GM21717 (cell line): ENCODE measurements at regions not wholly inside any gene's neighbourhood (a gene's known extent, or its start where the extent isn't known, plus 50 kb on each side); places are given as distances from the start of the nearest gene placed in this dataset.
A peak's percentile ranks its signal among the peaks of the same experiment; 100 is the strongest.
"Not testable (repeated sequence)": the region's sequence is repeated elsewhere in the genome, so short reads cannot be mapped to it uniquely, and the experiment has no call there.

Experiments used
- ATAC-seq: cut with Tn5 transposase; IDR thresholded peaks from one replicate; pipeline ENCODE4 v1.9.1; 2021; ENCODE audit warnings: mild to moderate bottlenecking, moderate library complexity; ENCODE audit not compliant: unreplicated experiment

- peak; percentile 89 for ATAC-seq
These were observed 211.1 kb upstream of the NUDT6 start for GRCh38 chr4:123133397-123134050.

GRCh38 chr4:123144616-123145015 is 222.2 kb upstream of the NUDT6 start:
- ATAC-seq, result no peak

GRCh38 chr4:123158576-123158975 is 236.2 kb upstream of the NUDT6 start:
- no peak for ATAC-seq

DNA sequence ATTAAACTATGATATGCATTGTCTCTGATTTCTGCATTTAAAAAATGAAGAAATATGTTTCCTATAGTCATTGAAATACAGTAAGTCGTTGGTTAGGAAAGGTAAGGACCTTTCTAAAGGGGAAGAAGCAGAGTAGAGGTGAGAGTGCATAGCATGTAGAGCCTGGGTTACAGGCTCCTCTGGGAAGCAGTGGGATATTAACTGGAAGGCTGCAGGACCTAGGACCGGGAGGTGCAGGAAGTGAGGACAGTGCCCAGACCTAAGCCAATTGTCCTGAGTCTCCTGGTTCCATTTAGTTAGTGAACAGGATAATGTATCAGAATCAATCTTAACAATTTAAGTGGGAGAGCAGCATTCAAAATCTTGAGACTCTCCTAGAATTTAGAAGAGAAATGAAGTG is 237.1 kb upstream of the NUDT6 start:
- no peak for ATAC-seq

DNA sequence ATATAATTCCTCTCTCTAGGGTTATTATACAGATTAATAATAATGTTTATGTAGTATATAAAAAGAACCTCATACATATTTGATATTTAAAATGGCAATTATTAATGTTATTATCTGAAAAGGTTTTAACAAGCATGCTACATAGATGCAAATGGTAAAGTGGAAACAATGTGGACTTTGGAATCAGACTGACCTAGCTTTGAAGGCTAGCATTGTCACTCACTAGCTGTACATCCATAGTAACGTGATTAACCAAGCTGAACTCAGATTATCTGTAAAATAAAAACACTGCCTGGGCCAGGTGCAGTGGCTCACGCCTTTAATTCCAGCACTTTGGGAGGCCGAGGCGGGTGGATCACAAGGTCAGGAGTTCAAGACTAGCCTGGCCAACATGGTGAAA is 233.7 kb upstream of the SPRY1 start:
- ATAC-seq, result no peak

- no peak for ATAC-seq
These were observed 233.1 kb upstream of the SPRY1 start for GRCh38 chr4:123163501-123163900.

- ATAC-seq, result no peak
These were observed 230.6 kb upstream of the SPRY1 start for GRCh38 chr4:123166023-123166422.

- ATAC-seq, result no peak
These were observed 228.7 kb upstream of the SPRY1 start for GRCh38 chr4:123167931-123168330.

DNA sequence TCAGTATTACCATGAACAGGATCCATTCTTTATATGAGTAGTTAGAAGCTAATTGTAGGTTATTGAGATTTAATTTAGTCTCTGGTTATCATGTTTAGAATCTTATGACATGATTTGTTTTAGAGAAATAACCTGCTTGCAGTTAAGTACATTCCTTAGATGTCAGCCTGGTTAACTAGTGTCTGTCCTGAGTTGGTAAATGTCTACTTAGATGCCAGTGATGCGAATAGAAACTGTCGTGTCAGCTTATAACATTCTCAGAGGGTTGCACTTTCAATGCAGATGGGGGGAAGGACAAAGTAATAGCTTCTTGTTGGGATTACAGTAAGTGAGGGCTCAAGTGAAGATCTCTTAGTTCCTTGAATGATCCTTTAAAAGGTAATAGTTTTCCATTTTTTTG is 227.8 kb upstream of the SPRY1 start:
- no peak for ATAC-seq

- ATAC-seq, result no peak
These were observed 225.8 kb upstream of the SPRY1 start for GRCh38 chr4:123170843-123171242.

GRCh38 chr4:123176605-123177004 is 220.0 kb upstream of the SPRY1 start:
- ATAC-seq, result no peak

- ATAC-seq, result no peak
These were observed 214.3 kb upstream of the SPRY1 start for GRCh38 chr4:123182289-123182688.

DNA sequence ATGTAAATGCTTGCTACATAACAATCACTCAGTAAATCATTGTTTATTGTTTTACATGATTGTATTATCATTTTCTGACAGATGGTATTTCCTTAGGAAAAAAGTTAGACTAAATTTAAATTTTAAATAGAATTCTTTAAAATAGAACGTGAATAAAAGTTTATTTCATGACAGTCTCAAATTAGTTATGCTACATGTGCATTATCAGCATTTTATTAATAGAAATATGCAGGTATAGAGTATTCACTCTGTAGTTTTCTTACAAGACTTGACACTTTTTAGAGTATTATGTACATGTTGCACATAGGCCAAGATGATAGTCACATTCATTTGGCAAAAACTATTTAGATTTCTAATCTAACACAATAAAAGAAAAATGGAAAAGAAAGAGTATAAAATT is 213.3 kb upstream of the SPRY1 start:
- no peak for ATAC-seq

- ATAC-seq, result not testable (repeated sequence)
These were observed 212.8 kb upstream of the SPRY1 start for GRCh38 chr4:123183754-123184153.

DNA sequence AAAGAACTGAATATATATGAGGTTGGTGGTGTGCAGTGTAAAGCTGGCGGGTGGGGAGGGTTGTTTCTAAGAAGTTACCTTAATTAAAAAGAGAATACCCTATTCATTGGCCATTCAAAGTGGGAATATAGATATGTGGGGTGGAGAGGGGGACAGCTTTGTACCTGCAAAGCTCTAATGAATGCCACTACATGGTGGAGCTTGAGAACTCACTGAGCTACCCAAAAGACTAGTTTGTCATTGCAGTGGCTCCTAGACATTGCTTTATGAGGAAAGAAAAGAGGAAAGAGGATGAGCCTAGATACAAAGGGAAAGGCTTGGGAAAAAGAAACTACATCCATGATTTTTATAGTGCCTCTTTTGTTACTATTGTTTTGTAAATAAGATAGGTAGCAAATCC is 209.9 kb upstream of the SPRY1 start:
- ATAC-seq, result no peak

- no peak for ATAC-seq
These were observed 206.4 kb upstream of the SPRY1 start for GRCh38 chr4:123190176-123190575.

- ATAC-seq, result no peak
These were observed 204.9 kb upstream of the SPRY1 start for GRCh38 chr4:123191728-123192127.

- no peak for ATAC-seq
These were observed 202.7 kb upstream of the SPRY1 start for GRCh38 chr4:123193802-123194367.

- no peak for ATAC-seq
These were observed 197.9 kb upstream of the SPRY1 start for GRCh38 chr4:123198706-123199105.

- ATAC-seq, result no peak
These were observed 196.3 kb upstream of the SPRY1 start for GRCh38 chr4:123200051-123200940.

DNA sequence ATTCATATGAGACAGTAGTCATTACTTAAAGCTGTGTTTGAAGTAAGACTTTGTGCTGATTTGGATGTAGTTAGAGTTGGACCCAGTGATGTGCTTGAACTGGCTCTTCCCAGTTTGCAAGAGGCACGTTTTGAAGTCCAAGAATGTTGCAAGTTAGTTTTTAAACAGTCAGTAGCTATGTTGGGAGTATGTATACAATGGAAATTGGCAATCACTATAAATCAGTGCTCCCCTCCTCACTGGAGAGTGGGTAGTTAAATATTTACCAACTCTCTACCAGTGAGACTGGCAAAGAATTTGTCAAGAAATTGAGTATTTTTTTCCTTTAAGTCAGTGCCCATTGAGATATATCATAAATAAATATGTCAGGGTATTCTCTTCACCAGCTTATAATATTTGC is 191.9 kb upstream of the SPRY1 start:
- no peak for ATAC-seq

DNA sequence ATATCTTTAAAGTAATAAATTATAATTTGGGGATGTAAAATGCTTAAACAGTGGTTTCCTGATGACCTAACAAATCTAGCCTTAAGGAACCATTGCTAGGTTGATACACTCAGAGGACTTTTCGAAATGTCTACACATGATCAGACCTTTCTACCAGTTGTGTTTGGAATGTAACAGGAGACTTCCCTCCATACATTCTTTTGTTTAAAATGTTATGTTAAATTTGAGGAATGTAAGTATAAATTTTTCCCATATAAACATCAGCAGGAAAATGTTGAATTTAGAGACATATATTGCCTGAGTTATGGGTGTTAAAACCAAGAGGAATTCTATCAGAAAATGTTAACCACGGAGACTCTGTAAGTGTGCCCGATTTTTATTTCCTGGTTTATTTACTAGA is 190.6 kb upstream of the SPRY1 start:
- ATAC-seq, result no peak
